ENCODE measurements at regions not wholly inside any gene's neighbourhood (a gene's known extent, or its start where the extent isn't known, plus 50 kb on each side); places are given as distances from the start of the nearest gene placed in this dataset.

GRCh38 chr3:162498626-162499025, 1002.0 kb downstream of the OTOL1 start:
- TF ChIP-seq TAF1 (IDR thresholded peaks at IDR 0.05; ENCODE audit: low read depth) (no peak), TCF12 (IDR thresholded peaks at IDR 0.05; ENCODE audit: low read depth) (no peak)
